ENCODE measurements at regions not wholly inside any gene's neighbourhood (a gene's known extent, or its start where the extent isn't known, plus 50 kb on each side); places are given as distances from the start of the nearest gene placed in this dataset.

DNA sequence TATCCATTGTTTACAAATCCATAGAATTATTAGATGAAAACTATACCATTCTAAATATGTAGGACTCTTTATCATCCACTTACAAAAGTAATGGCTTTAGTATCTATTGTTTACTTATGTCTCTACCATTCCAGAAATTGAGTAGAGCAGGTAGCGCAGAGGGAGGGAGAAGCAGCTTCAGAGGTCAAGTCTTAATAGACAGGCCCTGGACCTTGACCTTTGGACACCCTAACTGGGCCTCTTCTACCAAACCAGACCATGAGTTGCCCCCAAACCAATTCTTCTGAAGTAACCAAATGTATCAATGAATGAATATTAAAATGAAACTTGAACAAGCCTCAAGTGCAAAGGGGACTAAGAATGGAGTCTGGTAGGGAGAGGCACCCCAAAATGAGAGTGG, 124.9 kb upstream of the ANKRD55 start:
- Histone ChIP-seq H3K36me3 (ENCODE audit: control insufficient read depth in 3 of 3, insufficient read depth in 3 of 3, low read length in 3 of 3) (no peaks in the 10 kb centered on the region), H3K4me1 (ENCODE audit: control insufficient read depth in 3 of 3, insufficient read depth in 3 of 3, low read length in 3 of 3) (peaks cover 3 to 4% (median 4%) of the 10 kb centered on the region in 3 donors), H3K27ac (ENCODE audit: low read depth, low read length) (no peak overlapping the region), H3K9me3 (ENCODE audit: control insufficient read depth in 3 of 3, low read length in 3 of 3) (no peaks in the 10 kb centered on the region), H3K9ac (ENCODE audit: low read depth in 1 of 3, low read length in 3 of 3) (no peak overlapping the region), H3K27me3 (ENCODE audit: control insufficient read depth in 3 of 3, insufficient read depth in 3 of 3, low read length in 3 of 3) (no peaks in the 10 kb centered on the region), H3K4me3 (ENCODE audit: low read length in 3 of 3) (no peak overlapping the region)

DNA sequence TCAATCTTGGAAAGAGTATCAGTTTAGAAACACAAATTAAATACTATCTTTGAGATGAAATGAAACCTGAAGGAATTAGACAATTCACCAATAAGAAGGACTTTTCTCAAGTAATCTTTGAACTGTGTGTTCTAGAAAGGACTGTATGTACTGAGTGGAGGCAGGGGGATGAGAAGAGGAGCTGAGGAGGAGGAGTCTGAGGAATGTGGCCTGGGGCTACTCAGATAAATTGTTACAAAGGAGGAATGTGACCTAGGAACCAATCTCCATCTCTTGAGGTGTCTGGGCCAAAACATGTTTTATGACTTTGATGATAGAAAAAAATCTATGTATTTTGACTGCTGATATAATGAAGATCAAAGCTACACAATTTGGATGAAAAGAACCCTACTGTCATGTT, 124.3 kb upstream of the ANKRD55 start:
- Histone ChIP-seq H3K4me1 (ENCODE audit: control insufficient read depth in 3 of 3, insufficient read depth in 3 of 3, low read length in 3 of 3) (peaks cover 3 to 4% (median 4%) of the 10 kb centered on the region in 3 donors), H3K9me3 (ENCODE audit: control insufficient read depth in 3 of 3, low read length in 3 of 3) (no peaks in the 10 kb centered on the region), H3K27ac (ENCODE audit: low read depth, low read length) (no peak overlapping the region)

DNA sequence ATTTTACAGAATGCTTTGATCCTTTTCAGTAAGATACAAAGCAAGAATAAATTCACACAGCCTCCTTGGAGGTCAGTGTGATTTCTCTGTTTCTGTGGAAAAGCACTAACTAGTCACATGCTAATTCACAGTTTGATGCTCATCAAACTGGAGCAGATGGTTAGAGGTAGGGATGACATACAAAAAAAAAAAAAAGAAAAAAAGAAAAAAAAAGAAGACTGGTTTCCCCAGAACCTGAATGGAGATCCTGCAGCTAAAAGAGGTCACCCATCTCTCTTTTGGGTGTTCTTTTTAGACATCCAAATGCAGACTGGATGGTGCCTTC, 123.7 kb upstream of the ANKRD55 start:
- Histone ChIP-seq H3K4me1 (ENCODE audit: control insufficient read depth in 3 of 3, insufficient read depth in 3 of 3, low read length in 3 of 3) (peaks cover 3 to 4% (median 4%) of the 10 kb centered on the region in 3 donors), H3K36me3 (ENCODE audit: control insufficient read depth in 3 of 3, insufficient read depth in 3 of 3, low read length in 3 of 3) (no peaks in the 10 kb centered on the region)

More for the DNA sequence above, 124.3 kb upstream of the ANKRD55 start:
- Histone ChIP-seq H3K4me3 (ENCODE audit: low read length in 3 of 3) (no peak overlapping the region), H3K27me3 (ENCODE audit: control insufficient read depth in 3 of 3, insufficient read depth in 3 of 3, low read length in 3 of 3) (no peaks in the 10 kb centered on the region), H3K9ac (ENCODE audit: low read depth in 1 of 3, low read length in 3 of 3) (no peak overlapping the region), H3K36me3 (ENCODE audit: control insufficient read depth in 3 of 3, insufficient read depth in 3 of 3, low read length in 3 of 3) (no peaks in the 10 kb centered on the region)

DNA sequence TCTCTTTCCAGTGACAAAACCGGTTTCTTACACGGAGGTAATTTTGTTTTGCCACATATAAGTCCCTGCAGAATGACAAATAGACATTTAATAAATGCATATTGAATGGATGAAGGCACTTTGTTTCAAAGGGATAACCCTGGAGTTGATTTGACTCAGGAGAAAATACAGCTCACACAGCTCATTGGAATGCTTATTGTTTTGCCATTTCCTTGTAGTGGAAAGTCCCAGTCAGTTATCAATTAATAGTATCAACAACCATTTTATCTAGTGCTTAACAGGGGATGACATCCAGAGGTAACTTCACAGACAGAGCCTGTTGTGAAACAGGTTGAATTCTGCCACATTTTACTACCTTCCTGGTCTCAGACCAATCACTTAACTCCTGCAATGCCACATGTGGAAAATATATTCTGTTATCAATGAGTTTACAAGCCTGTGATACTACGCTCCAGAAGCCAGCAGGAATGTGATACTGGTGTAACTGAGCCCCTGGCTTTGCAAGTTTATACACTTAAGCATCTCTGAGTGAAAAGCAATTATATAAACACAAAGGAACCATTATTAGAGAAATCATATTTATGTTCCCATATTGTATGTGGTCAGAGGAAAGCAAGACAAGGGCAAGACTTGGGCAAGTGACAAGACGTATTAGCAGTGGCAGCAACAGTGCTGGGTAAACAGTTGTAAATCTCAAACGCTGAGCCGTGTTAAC, 123.1 kb upstream of the ANKRD55 start:
- H3K9me3 ChIP-seq (ENCODE audit: control insufficient read depth in 3 of 3, low read length in 3 of 3), result no peaks in the 10 kb centered on the region
- H3K4me3 ChIP-seq (ENCODE audit: low read length in 3 of 3), result no peak overlapping the region
- peaks cover 3 to 4% (median 4%) of the 10 kb centered on the region in 3 donors for H3K4me1 ChIP-seq (ENCODE audit: control insufficient read depth in 3 of 3, insufficient read depth in 3 of 3, low read length in 3 of 3)
- H3K27ac ChIP-seq (ENCODE audit: low read depth, low read length), result no peak overlapping the region
- H3K27me3 ChIP-seq (ENCODE audit: control insufficient read depth in 3 of 3, insufficient read depth in 3 of 3, low read length in 3 of 3), result no peaks in the 10 kb centered on the region
- H3K9ac ChIP-seq (ENCODE audit: low read depth in 1 of 3, low read length in 3 of 3), result no peak overlapping the region
- no peaks in the 10 kb centered on the region for H3K36me3 ChIP-seq (ENCODE audit: control insufficient read depth in 3 of 3, insufficient read depth in 3 of 3, low read length in 3 of 3)

More for the DNA sequence above, 123.7 kb upstream of the ANKRD55 start:
- Histone ChIP-seq H3K27me3 (ENCODE audit: control insufficient read depth in 3 of 3, insufficient read depth in 3 of 3, low read length in 3 of 3) (no peaks in the 10 kb centered on the region), H3K9me3 (ENCODE audit: control insufficient read depth in 3 of 3, low read length in 3 of 3) (no peaks in the 10 kb centered on the region), H3K27ac (ENCODE audit: low read depth, low read length) (no peak overlapping the region), H3K4me3 (ENCODE audit: low read length in 3 of 3) (no peak overlapping the region), H3K9ac (ENCODE audit: low read depth in 1 of 3, low read length in 3 of 3) (no peak overlapping the region)

DNA sequence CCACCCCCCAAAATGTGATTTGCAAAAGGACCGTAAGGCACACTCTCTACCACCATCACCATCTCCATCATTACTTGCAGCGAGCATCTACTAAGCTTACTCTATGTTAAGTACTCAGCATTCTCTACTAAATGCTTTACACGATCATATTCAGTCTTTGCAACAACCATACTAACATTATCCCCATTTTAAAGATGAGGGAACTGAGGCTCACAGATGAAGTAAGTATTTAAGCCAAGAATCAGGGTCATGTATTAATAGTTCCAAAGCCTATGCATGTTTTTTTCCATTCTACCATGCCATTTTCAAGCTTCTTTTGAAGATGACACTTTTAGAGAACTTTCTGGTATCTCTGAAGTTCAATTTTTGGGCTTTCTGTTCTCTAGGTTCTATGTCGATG, 121.7 kb upstream of the ANKRD55 start:
- Histone ChIP-seq H3K9me3 (ENCODE audit: control insufficient read depth in 3 of 3, low read length in 3 of 3) (no peaks in the 10 kb centered on the region), H3K4me3 (ENCODE audit: low read length in 3 of 3) (no peak overlapping the region), H3K36me3 (ENCODE audit: control insufficient read depth in 3 of 3, insufficient read depth in 3 of 3, low read length in 3 of 3) (no peaks in the 10 kb centered on the region), H3K27ac (ENCODE audit: low read depth, low read length) (no peak overlapping the region), H3K4me1 (ENCODE audit: control insufficient read depth in 3 of 3, insufficient read depth in 3 of 3, low read length in 3 of 3) (peaks cover 6 to 12% (median 12%) of the 10 kb centered on the region in 3 donors), H3K9ac (ENCODE audit: low read depth in 1 of 3, low read length in 3 of 3) (no peak overlapping the region), H3K27me3 (ENCODE audit: control insufficient read depth in 3 of 3, insufficient read depth in 3 of 3, low read length in 3 of 3) (no peaks in the 10 kb centered on the region)

DNA sequence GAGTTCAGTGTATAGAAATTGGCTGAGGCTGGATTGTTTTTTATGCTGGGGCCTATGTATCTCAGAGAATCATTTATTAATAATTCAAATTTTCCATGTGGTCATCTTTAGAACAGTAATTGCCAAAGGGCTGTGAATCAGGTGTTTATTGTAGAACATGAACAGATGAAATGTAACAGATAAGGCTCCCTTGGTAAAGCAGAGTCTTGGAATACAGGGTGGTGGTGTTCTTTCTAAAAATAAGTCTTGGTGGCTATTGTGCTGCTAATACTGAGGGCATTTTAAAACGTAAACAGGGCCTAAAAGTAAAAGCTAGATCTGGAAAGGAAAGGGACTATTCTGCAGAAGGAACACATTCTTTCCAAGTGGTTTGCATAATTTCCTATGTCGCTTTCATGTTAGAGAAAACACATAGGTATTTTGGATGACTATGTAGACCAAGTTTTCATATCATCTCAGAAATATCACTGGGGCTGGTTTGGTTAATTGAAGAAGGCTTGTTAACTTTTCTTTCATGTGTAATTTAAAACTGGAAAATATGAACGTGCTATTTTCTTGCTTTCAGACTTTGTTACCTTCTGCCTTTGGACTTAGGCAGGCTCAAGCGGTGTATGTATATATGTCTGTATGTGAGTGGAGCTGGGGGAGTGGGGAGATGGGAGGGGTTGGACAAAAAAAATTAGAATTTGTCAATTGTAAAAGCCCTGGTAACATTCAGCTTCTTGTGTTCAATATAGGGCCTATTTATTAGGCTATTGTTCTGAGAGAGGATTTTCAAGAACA, 119.9 kb upstream of the ANKRD55 start:
- Histone ChIP-seq H3K9ac (ENCODE audit: low read depth in 1 of 3, low read length in 3 of 3) (no peak overlapping the region), H3K4me3 (ENCODE audit: low read length in 3 of 3) (no peak overlapping the region), H3K27me3 (ENCODE audit: control insufficient read depth in 3 of 3, insufficient read depth in 3 of 3, low read length in 3 of 3) (no peaks in the 10 kb centered on the region), H3K27ac (ENCODE audit: low read depth, low read length) (no peak overlapping the region), H3K9me3 (ENCODE audit: control insufficient read depth in 3 of 3, low read length in 3 of 3) (no peaks in the 10 kb centered on the region), H3K4me1 (ENCODE audit: control insufficient read depth in 3 of 3, insufficient read depth in 3 of 3, low read length in 3 of 3) (peaks cover 3 to 9% (median 7%) of the 10 kb centered on the region in 3 donors), H3K36me3 (ENCODE audit: control insufficient read depth in 3 of 3, insufficient read depth in 3 of 3, low read length in 3 of 3) (no peaks in the 10 kb centered on the region)

DNA sequence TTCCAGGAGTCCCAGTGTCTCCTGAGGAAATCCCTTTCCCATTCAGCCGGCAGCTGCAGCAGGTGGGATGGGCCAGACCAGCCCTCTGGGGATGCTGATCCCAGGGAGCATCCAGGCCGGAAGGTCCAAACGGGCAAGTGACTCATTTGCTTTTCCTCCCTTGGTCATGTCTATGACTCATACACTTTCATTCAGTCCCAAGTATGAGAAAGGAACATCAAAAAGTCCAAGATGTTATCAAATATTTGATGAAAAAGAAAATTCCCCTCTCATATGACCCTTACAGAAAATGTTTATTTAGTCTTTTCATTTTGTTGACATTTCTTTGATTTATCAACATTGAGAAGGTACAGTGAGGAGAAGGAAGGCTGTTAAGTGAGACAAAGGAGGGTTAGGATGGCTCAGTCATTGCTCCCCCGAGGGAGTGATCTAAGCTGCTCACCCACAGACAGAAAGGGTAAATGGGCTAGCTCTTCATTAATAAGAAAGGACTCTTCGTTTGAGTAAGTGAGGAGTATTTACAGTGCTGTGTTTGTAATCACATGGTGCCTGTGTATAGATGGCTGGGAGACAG, 117.6 kb upstream of the ANKRD55 start:
- Histone ChIP-seq H3K36me3 (ENCODE audit: control insufficient read depth in 3 of 3, insufficient read depth in 3 of 3, low read length in 3 of 3) (no peaks in the 10 kb centered on the region), H3K4me1 (ENCODE audit: control insufficient read depth in 3 of 3, insufficient read depth in 3 of 3, low read length in 3 of 3) (peaks cover 3 to 9% (median 7%) of the 10 kb centered on the region in 3 donors), H3K4me3 (ENCODE audit: low read length in 3 of 3) (no peak overlapping the region), H3K9me3 (ENCODE audit: control insufficient read depth in 3 of 3, low read length in 3 of 3) (no peaks in the 10 kb centered on the region), H3K27me3 (ENCODE audit: control insufficient read depth in 3 of 3, insufficient read depth in 3 of 3, low read length in 3 of 3) (no peaks in the 10 kb centered on the region), H3K27ac (ENCODE audit: low read depth, low read length) (no peak overlapping the region), H3K9ac (ENCODE audit: low read depth in 1 of 3, low read length in 3 of 3) (no peak overlapping the region)

DNA sequence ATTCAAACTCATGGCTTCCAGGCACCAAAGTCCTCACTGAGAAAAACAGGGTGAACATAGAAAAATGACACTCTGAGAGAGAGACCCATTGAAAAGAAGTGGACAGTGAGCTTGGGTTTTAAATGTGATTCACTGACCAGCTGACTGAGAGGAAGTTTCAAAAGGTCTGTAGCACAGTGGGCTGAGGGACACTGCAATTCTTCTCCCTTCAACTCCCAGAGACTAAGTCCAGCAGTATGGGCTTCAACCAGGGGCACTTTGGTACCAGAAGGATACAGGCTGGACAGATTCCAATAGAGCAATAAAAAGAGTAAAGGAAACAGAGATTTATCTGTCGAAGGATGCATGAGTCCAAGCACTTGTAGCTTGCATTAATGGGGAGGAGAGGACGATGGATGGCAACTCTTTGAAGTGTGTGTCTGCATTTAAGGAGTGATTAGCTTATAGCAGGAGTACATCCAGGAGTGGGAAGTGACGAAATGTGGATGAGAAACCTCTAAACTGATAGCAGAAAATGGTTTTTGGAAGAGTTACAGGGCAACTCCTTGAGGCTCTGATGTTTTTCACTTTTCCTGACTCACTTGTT, 117.0 kb upstream of the ANKRD55 start:
- no peaks in the 10 kb centered on the region for H3K27me3 ChIP-seq (ENCODE audit: control insufficient read depth in 3 of 3, insufficient read depth in 3 of 3, low read length in 3 of 3)
- no peaks in the 10 kb centered on the region for H3K9me3 ChIP-seq (ENCODE audit: control insufficient read depth in 3 of 3, low read length in 3 of 3)
- H3K27ac ChIP-seq (ENCODE audit: low read depth, low read length), result no peak overlapping the region
- H3K9ac ChIP-seq (ENCODE audit: low read depth in 1 of 3, low read length in 3 of 3), result no peak overlapping the region
- peaks cover 3 to 9% (median 7%) of the 10 kb centered on the region in 3 donors for H3K4me1 ChIP-seq (ENCODE audit: control insufficient read depth in 3 of 3, insufficient read depth in 3 of 3, low read length in 3 of 3)
- no peak overlapping the region for H3K4me3 ChIP-seq (ENCODE audit: low read length in 3 of 3)
- no peaks in the 10 kb centered on the region for H3K36me3 ChIP-seq (ENCODE audit: control insufficient read depth in 3 of 3, insufficient read depth in 3 of 3, low read length in 3 of 3)

DNA sequence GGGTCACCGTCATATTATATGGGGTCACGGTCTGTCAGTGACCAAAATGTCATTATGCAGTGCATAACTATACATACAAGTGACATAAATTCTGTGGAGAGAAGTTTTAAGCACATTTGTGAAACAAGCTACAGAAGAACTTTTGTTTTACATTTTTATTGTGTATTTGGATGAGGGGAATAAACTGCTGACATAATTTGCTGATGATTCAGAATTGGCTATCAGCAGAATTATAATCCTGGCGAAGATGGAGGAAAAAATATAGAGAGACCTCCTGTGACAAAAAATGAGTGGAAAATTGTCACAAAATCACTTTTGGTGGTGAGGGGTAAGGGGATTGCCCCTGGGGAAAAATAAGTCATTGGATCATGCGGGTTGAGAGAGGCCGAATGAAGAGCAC, 116.3 kb upstream of the ANKRD55 start:
- Histone ChIP-seq H3K9me3 (ENCODE audit: control insufficient read depth in 3 of 3, low read length in 3 of 3) (no peaks in the 10 kb centered on the region), H3K36me3 (ENCODE audit: control insufficient read depth in 3 of 3, insufficient read depth in 3 of 3, low read length in 3 of 3) (no peaks in the 10 kb centered on the region), H3K4me1 (ENCODE audit: control insufficient read depth in 3 of 3, insufficient read depth in 3 of 3, low read length in 3 of 3) (peaks cover 3 to 9% (median 7%) of the 10 kb centered on the region in 3 donors), H3K4me3 (ENCODE audit: low read length in 3 of 3) (no peak overlapping the region), H3K27ac (ENCODE audit: low read depth, low read length) (no peak overlapping the region), H3K9ac (ENCODE audit: low read depth in 1 of 3, low read length in 3 of 3) (no peak overlapping the region), H3K27me3 (ENCODE audit: control insufficient read depth in 3 of 3, insufficient read depth in 3 of 3, low read length in 3 of 3) (no peaks in the 10 kb centered on the region)
